Vagina (tissue), 2 donors: ENCODE measurements at regions not wholly inside any gene's neighbourhood (a gene's known extent, or its start where the extent isn't known, plus 50 kb on each side); places are given as distances from the start of the nearest gene placed in this dataset.

Source experiments
- DNase-seq, 2 donors: peaks; one replicate each; pipeline ENCODE4 v3.0.0-alpha.2; 2017; ENCODE audit errors: extremely low spot score in 2 of 2
- H3K27ac ChIP-seq: fragments of 200-600 bp; sonication (generic); one replicate; pipeline ENCODE4 v1.5.1; 2019
- H3K27me3 ChIP-seq: fragments of 200-600 bp; sonication (generic); one replicate; pipeline ENCODE4 v1.5.1; 2019
- H3K36me3 ChIP-seq, 2 donors: fragments of 200-600 bp; sonication (generic); one replicate each; pipeline ENCODE4 v1.5.1; 2017 to 2019
- H3K4me1 ChIP-seq: fragments of 200-600 bp; sonication (generic); one replicate; pipeline ENCODE4 v1.5.1; 2019
- H3K4me3 ChIP-seq, 2 donors: fragments of 200-600 bp; sonication (generic); 1 replicate in 1 of 2; 2 replicates in 1 of 2; pipeline ENCODE4 v1.5.1; 2016 to 2019
- H3K9me3 ChIP-seq: fragments of 200-600 bp; sonication (generic); one replicate; pipeline ENCODE4 v1.5.1; 2019
- POLR2A ChIP-seq, 2 donors: fragments of 450-650 bp; IDR thresholded peaks; one replicate each; pipeline ENCODE4 v1.6.1; 2017; ENCODE audit warnings: antibody characterized with exemption in 2 of 2, mild to moderate bottlenecking in 2 of 2, moderate library complexity in 2 of 2
- POLR2AphosphoS5 ChIP-seq, 2 donors: sonication (generic); formaldehyde crosslinking; IDR thresholded peaks; one replicate each; pipeline ENCODE4 v1.9.0; 2017; ENCODE audit warnings: antibody characterized with exemption in 2 of 2, mild to moderate bottlenecking in 2 of 2, low read depth in 1 of 2; ENCODE audit not compliant: insufficient read depth in 1 of 2
- intact Hi-C: fragments of 100-400 bp; cut with DNase I; formaldehyde crosslinking; loops from one replicate; pipeline ENCODE4 v1.15.1; 2023
- TF ChIP-seq, protein P1 (sequence below), 3 experiments: fragments of 450-650 bp in 2 of 3; fragments of 200-600 bp in 1 of 3; sonication (generic) in 1 of 3; IDR thresholded peaks; one replicate each; pipeline ENCODE4 v1.5.1; 2017 to 2019; ENCODE audit warnings: antibody characterized with exemption in 3 of 3, mild to moderate bottlenecking in 2 of 3, moderate library complexity in 2 of 3

DNA sequence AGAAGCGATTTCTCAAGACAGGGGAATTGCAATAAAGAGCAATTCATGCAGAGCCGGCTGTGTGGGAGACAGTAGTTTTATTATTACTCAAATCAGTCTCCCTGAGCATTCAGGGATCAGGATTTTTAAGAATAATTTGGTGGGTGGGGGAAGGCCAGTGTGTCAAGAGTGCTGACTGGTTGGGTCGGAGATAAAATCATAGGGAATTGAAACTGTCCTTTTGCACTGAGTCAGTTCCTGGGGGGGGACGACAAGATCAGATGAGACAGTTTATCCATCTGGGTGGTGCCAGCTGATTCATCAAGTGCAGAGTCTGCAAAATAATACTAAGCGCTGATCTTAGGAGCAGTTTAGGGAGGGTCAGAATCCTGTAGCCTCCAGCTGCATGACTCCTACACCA, 502.4 kb downstream of the NLGN4X start:
- no peaks in the 10 kb centered on the region for H3K27me3 ChIP-seq
- intact Hi-C loops, result no loop called here
- no peak overlapping the region for H3K4me3 ChIP-seq
- H3K4me1 ChIP-seq, result no peaks in the 10 kb centered on the region
- no peak for DNase-seq
- H3K27ac ChIP-seq, result no peak overlapping the region
- no peaks in the 10 kb centered on the region for H3K36me3 ChIP-seq
- no peak for TF ChIP-seq POLR2AphosphoS5 (IDR thresholded peaks at IDR 0.05; ENCODE audit: insufficient read depth in 1 of 2, low read depth in 1 of 2)
- TF ChIP-seq, protein P1, sequence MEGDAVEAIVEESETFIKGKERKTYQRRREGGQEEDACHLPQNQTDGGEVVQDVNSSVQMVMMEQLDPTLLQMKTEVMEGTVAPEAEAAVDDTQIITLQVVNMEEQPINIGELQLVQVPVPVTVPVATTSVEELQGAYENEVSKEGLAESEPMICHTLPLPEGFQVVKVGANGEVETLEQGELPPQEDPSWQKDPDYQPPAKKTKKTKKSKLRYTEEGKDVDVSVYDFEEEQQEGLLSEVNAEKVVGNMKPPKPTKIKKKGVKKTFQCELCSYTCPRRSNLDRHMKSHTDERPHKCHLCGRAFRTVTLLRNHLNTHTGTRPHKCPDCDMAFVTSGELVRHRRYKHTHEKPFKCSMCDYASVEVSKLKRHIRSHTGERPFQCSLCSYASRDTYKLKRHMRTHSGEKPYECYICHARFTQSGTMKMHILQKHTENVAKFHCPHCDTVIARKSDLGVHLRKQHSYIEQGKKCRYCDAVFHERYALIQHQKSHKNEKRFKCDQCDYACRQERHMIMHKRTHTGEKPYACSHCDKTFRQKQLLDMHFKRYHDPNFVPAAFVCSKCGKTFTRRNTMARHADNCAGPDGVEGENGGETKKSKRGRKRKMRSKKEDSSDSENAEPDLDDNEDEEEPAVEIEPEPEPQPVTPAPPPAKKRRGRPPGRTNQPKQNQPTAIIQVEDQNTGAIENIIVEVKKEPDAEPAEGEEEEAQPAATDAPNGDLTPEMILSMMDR (IDR thresholded peaks at IDR 0.05), result no peak
- TF ChIP-seq POLR2A (IDR thresholded peaks at IDR 0.05), result no peak
- H3K9me3 ChIP-seq, result no peaks in the 10 kb centered on the region

DNA sequence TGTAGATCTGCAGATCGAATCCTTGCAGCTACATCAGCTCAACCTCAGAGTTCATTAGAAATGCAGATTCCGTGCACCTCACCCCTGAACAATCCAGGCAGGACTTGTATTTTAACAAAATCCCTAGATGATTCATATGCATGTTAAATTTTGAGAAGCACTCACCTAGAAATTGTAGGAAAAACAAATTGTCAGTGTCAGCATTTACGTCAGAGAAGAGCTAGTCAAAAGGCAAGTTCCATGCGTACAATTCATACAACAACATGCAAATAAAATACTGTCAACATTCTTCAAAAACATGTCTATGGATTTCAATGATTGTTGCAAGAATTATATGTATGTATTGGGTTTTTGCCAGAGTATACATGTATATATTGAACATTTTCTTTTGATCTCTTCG, 504.5 kb downstream of the NLGN4X start:
- Histone ChIP-seq H3K9me3 (no peaks in the 10 kb centered on the region), H3K4me1 (no peaks in the 10 kb centered on the region), H3K27ac (no peak overlapping the region), H3K36me3 (no peaks in the 10 kb centered on the region), H3K4me3 (no peak overlapping the region), H3K27me3 (no peaks in the 10 kb centered on the region)
- DNase-seq, result no peak
- TF ChIP-seq POLR2AphosphoS5 (IDR thresholded peaks at IDR 0.05; ENCODE audit: insufficient read depth in 1 of 2, low read depth in 1 of 2) (no peak), POLR2A (IDR thresholded peaks at IDR 0.05) (no peak)
- TF ChIP-seq, protein P1 (IDR thresholded peaks at IDR 0.05), result no peak
- intact Hi-C loops, result no loop called here

DNA sequence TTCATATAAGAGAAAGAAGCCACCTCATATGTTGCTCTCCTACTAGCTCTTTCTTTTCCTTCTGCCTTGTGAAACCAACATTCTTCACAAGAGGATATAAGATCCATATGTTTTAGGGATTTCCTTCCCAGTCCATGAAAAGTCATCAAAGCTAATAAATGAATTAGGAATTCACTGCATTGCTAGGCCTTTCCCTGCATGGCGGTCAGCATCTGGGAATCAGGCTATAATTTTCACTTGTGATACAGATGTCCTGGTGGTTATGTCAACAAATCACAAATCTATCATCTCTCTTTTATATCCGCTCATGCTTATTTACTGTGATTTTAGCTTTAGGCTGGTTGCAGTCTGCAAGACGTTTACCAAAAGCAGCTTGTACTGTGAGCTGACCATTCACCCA, 510.0 kb downstream of the NLGN4X start:
- intact Hi-C loops, result no loop called here
- no peaks in the 10 kb centered on the region for H3K9me3 ChIP-seq
- no peak for DNase-seq
- H3K27ac ChIP-seq, result no peak overlapping the region
- no peak overlapping the region for H3K4me3 ChIP-seq
- H3K4me1 ChIP-seq, result no peaks in the 10 kb centered on the region
- TF ChIP-seq, protein P1 (IDR thresholded peaks at IDR 0.05), result no peak
- TF ChIP-seq POLR2A (IDR thresholded peaks at IDR 0.05) (no peak), POLR2AphosphoS5 (IDR thresholded peaks at IDR 0.05; ENCODE audit: insufficient read depth in 1 of 2, low read depth in 1 of 2) (no peak)
- H3K27me3 ChIP-seq, result no peaks in the 10 kb centered on the region
- no peaks in the 10 kb centered on the region for H3K36me3 ChIP-seq

DNA sequence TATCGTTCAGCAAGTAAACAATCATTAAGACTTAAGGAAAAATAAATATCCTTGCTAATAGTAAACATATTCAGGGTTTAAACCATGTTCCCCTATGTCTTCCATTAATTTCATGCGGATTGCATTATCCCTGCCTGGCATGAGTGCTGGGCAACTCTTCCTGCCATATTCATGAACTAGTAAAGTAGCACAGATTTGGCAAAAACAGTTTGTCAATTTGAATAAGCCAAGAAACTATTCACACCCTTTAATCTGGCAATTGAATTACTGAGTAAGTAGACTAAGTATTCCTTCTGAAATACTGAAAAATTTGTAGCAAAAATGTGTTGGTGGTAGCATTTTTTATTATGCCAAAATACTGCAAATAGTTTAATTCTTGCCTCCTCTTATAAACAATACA, 512.0 kb downstream of the NLGN4X start:
- no peak overlapping the region for H3K4me3 ChIP-seq
- no peak for TF ChIP-seq POLR2A (IDR thresholded peaks at IDR 0.05)
- TF ChIP-seq POLR2AphosphoS5 (IDR thresholded peaks at IDR 0.05; ENCODE audit: insufficient read depth in 1 of 2, low read depth in 1 of 2), result no peak
- TF ChIP-seq, protein P1 (IDR thresholded peaks at IDR 0.05), result no peak
- intact Hi-C loops, result no loop called here
- DNase-seq, result no peak
- no peaks in the 10 kb centered on the region for H3K27me3 ChIP-seq
- H3K9me3 ChIP-seq, result no peaks in the 10 kb centered on the region
- H3K27ac ChIP-seq, result no peak overlapping the region
- no peaks in the 10 kb centered on the region for H3K36me3 ChIP-seq
- no peaks in the 10 kb centered on the region for H3K4me1 ChIP-seq

DNA sequence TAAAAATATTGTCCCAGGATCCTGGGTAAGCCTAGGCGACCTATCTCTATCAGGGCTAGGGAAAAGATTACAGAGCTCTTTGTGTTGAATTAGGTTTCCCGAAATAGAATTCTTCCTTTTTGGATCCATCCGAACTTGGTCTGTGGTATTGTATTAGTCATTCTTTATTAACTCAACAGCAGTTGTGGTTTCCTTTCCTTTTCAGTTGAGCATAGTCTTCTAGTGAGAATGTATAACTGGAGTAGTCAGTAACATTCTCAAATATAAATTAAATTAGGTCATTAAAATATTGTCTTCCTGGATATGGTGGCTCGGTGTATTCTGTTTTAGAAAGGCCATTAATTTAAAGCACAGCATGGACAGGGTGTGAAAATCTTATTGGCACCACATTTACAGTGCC, 520.4 kb downstream of the NLGN4X start:
- no peak overlapping the region for H3K4me3 ChIP-seq
- H3K27me3 ChIP-seq, result no peaks in the 10 kb centered on the region
- no peaks in the 10 kb centered on the region for H3K36me3 ChIP-seq
- no peaks in the 10 kb centered on the region for H3K4me1 ChIP-seq
- TF ChIP-seq, protein P1 (IDR thresholded peaks at IDR 0.05), result no peak
- TF ChIP-seq POLR2AphosphoS5 (IDR thresholded peaks at IDR 0.05; ENCODE audit: insufficient read depth in 1 of 2, low read depth in 1 of 2), result no peak
- no peak for TF ChIP-seq POLR2A (IDR thresholded peaks at IDR 0.05)
- intact Hi-C loops, result no loop called here
- H3K9me3 ChIP-seq, result no peaks in the 10 kb centered on the region
- DNase-seq, result no peak
- no peak overlapping the region for H3K27ac ChIP-seq
